Erythroblast (primary cell): ENCODE measurements at regions not wholly inside any gene's neighbourhood (a gene's known extent, or its start where the extent isn't known, plus 50 kb on each side); places are given as distances from the start of the nearest gene placed in this dataset.

Experiments used
- GATA1 ChIP-seq: IDR thresholded peaks from 2 replicates; pipeline ENCODE4 v1.6.1; 2011; ENCODE audit warnings: low read depth, mild to moderate bottlenecking, control low read depth, low read length, moderate library complexity
- POLR2A ChIP-seq: IDR thresholded peaks from 2 replicates; pipeline ENCODE4 v1.6.1; 2011; ENCODE audit warnings: mild to moderate bottlenecking, low read length

GRCh38 chr3:115469649-115470048 lies 153.7 kb upstream of the GAP43 start:
- TF ChIP-seq POLR2A (no peak), GATA1 (no peak)
